Right lobe of liver (tissue), 6 donors: ENCODE measurements at regions not wholly inside any gene's neighbourhood (a gene's known extent, or its start where the extent isn't known, plus 50 kb on each side); places are given as distances from the start of the nearest gene placed in this dataset.

ENCODE experiments used
- ATAC-seq, 4 donors: fragments of 200-7000 bp; cut with Tn5 transposase; one replicate each; pipeline ENCODE4 v1.9.1; 2020; ENCODE audit warnings: mild to moderate bottlenecking in 4 of 4, moderate library complexity in 4 of 4
- DNase-seq, 3 donors: peaks; one replicate each; pipeline ENCODE4 v3.0.0-alpha.2; 2020
- H3K27ac ChIP-seq, 3 donors: fragments of 200-600 bp; one replicate each; pipeline ENCODE4 v1.8.0; 2022
- H3K27me3 ChIP-seq, 2 donors: fragments of 200-600 bp; one replicate each; pipeline ENCODE4 v1.8.0; 2022
- H3K36me3 ChIP-seq, 4 donors: fragments of 200-600 bp; sonication (generic) in 1 of 4; one replicate each; pipeline versions ENCODE4 v1.5.1 to v1.8.0; 2017 to 2022; ENCODE audit warnings: control low read depth in 1 of 4
- H3K4me1 ChIP-seq, 4 donors: fragments of 200-600 bp; sonication (generic) in 1 of 4; one replicate each; pipeline versions ENCODE4 v1.5.1 to v1.8.0; 2017 to 2022; ENCODE audit warnings: control low read depth in 1 of 4
- H3K4me3 ChIP-seq, 3 donors: fragments of 200-600 bp; one replicate each; pipeline ENCODE4 v1.8.0; 2022
- H3K9me3 ChIP-seq, 4 donors: fragments of 200-600 bp; sonication (generic) in 1 of 4; one replicate each; pipeline versions ENCODE4 v1.5.1 to v1.8.0; 2017 to 2022; ENCODE audit warnings: control low read depth in 1 of 4
- POLR2A ChIP-seq: fragments of 450-650 bp; IDR thresholded peaks from one replicate; pipeline ENCODE4 v1.6.1; 2017; ENCODE audit warnings: antibody characterized with exemption, mild to moderate bottlenecking
- WGBS: methylation state at CpG from one replicate; pipeline ENCODE4 v1.1.6; 2018; ENCODE audit warnings: low coverage, low lambda C conversion rate; ENCODE audit not compliant: insufficient coverage; ENCODE audit errors: missing lambda C conversion rate; 5-methylcytosine and 5-hydroxymethylcytosine counted together
- intact Hi-C, 2 donors: fragments of 100-400 bp; cut with DNase I; formaldehyde crosslinking; loops; one replicate each; pipeline versions ENCODE4 v1.11.2 to v1.14.1; 2022
- TF ChIP-seq, protein P1 (sequence below), 4 donors: fragments of 200-600 bp in 3 of 4; fragments of 450-650 bp in 1 of 4; IDR thresholded peaks; one replicate each; pipeline versions ENCODE4 v1.5.1 to v1.8.0; 2016 to 2022; ENCODE audit warnings: antibody characterized with exemption in 4 of 4, mild to moderate bottlenecking in 2 of 4
- donor health status: DM: no; HTN: yes; CAD: no.
- donor health status: DM: no; HTN: no; CAD: no.
- donor health status: DM: no; HTN: no; CAD: no.
- donor health status: DM: no; HTN: yes; CAD: no.
- donor health status: DM: no; HTN: yes; CAD: no.

DNA sequence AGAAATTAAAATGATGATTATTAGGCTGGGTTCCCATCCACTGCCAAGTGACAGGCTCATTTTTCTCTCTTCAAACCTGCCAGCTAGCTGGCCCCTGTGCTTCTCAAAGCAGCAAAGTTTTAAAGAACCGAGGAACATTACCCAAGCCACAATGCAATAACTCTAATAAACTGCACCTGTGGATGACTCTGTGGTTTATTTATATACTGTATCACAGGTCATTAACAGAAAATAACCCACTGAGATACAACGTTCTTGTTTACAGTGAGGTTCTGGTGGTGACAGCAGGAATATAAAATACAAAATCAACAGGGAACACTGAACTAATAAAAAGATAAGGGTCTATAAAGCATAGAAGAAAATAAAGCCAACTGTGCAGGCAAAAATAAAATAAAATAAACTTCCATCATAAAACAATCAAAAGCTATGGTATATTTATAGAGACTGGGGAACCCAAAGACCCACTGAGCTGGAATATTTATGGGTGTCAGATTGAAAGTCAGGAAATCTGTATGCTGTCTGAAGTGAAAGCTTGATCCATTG is 472.9 kb downstream of the NOVA1 start:
- no peak for TF ChIP-seq POLR2A
- TF ChIP-seq, protein P1, sequence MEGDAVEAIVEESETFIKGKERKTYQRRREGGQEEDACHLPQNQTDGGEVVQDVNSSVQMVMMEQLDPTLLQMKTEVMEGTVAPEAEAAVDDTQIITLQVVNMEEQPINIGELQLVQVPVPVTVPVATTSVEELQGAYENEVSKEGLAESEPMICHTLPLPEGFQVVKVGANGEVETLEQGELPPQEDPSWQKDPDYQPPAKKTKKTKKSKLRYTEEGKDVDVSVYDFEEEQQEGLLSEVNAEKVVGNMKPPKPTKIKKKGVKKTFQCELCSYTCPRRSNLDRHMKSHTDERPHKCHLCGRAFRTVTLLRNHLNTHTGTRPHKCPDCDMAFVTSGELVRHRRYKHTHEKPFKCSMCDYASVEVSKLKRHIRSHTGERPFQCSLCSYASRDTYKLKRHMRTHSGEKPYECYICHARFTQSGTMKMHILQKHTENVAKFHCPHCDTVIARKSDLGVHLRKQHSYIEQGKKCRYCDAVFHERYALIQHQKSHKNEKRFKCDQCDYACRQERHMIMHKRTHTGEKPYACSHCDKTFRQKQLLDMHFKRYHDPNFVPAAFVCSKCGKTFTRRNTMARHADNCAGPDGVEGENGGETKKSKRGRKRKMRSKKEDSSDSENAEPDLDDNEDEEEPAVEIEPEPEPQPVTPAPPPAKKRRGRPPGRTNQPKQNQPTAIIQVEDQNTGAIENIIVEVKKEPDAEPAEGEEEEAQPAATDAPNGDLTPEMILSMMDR (IDR thresholded peaks at IDR 0.05), result no peak
- intact Hi-C loops, result no loop called here
- WGBS, result 46% methylated on average over 2 of the region's 2 CpGs

DNA sequence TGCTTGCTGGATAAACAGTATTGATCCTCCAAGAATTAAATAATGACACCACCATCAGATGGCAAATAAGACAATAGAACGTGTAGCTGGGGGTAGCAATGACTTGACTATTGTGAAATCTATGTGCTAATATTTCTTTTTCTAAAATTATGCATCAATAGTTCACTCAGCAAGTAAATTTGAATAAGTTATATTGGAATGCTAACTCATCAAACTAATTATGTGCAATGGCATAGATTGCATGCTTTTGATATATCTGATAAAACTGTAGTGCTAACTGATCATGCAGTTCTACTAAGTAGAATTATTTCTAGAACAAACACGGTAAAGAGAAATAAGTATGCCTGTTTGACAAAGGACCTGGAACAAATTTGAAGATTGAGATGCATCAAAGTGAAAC is 474.4 kb downstream of the NOVA1 start:
- Histone ChIP-seq H3K36me3 (no peaks in the 10 kb centered on the region), H3K4me3 (no peak overlapping the region), H3K9me3 (no peaks in the 10 kb centered on the region), H3K27ac (no peak overlapping the region), H3K27me3 (no peaks in the 10 kb centered on the region), H3K4me1 (no peaks in the 10 kb centered on the region)
- intact Hi-C loops, result no loop called here
- ATAC-seq (no peak), DNase-seq (no peak)
- no peak for TF ChIP-seq POLR2A
- TF ChIP-seq, protein P1 (IDR thresholded peaks at IDR 0.05), result no peak
- WGBS, result 37% methylated on average over 2 of the region's 2 CpGs

More for the DNA sequence above, 472.9 kb downstream of the NOVA1 start:
- ATAC-seq (no peak), DNase-seq (no peak)
- Histone ChIP-seq H3K36me3 (no peaks in the 10 kb centered on the region), H3K27me3 (no peaks in the 10 kb centered on the region), H3K9me3 (no peaks in the 10 kb centered on the region), H3K4me3 (no peak overlapping the region), H3K4me1 (no peaks in the 10 kb centered on the region), H3K27ac (no peak overlapping the region)

DNA sequence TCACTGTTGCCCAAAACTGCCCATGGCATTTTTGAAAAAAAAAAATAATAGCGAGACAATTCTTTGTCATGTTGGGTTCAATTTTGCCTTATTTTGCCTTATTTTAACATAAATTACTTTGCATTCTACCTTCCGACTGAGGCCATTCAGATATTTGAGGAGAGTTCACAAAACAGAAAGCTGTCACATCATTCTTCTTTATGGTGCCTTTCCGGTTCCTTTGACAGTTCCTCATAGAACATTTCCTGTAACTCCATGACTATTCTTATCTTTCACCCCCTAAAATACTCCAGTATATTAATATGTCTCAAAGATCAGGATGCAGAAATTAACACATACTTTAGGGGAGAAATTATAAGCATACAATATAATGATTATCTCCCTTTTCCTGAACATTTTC is 476.7 kb downstream of the NOVA1 start:
- H3K27me3 ChIP-seq, result no peaks in the 10 kb centered on the region
- no peak overlapping the region for H3K27ac ChIP-seq
- H3K4me3 ChIP-seq, result no peak overlapping the region
- H3K9me3 ChIP-seq, result no peaks in the 10 kb centered on the region
- DNase-seq (no peak), ATAC-seq (no peak)
- intact Hi-C loops, result no loop called here
- no peaks in the 10 kb centered on the region for H3K4me1 ChIP-seq
- TF ChIP-seq, protein P1 (IDR thresholded peaks at IDR 0.05), result no peak
- no peak for TF ChIP-seq POLR2A
- WGBS, result 45% methylated on average over 3 of the region's 3 CpGs
- no peaks in the 10 kb centered on the region for H3K36me3 ChIP-seq

DNA sequence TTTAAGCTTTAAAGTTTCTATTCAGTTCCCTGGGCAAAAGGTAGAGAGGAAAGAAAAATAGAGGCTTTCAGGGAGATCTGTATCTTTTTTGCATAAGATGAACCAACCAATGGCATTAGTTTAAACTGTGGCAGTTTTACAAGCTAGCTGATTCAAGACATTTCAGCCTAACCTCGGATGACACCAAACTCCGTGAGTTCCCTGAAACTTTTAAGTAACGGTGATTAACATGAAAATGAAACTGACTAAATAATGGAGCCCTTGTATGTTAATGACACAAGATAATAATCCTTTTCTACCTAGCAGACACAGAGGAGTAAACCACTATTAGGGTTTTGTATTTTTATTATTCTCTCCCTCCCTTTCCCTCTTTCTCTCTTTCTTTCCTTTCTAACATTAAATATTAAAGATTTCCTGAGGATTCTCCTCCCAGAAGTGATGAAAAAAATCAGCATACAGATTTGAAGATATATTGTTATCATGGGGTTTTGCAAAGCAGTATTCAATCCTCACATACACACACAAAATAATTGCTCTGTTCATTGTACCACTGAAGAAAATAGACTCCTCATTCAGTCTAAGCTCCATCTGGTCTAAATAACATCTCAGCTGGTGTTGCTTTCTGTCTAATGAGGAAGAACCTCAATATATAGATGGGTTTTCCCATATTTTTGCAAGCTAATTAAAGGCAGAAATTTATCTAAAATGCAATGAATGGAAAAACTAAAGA is 483.8 kb downstream of the NOVA1 start:
- H3K36me3 ChIP-seq, result no peaks in the 10 kb centered on the region
- WGBS, result 45% methylated on average over 3 of the region's 3 CpGs
- no peak for ATAC-seq
- H3K4me1 ChIP-seq, result no peaks in the 10 kb centered on the region
- no peak for DNase-seq
- no peak overlapping the region for H3K27ac ChIP-seq
- H3K9me3 ChIP-seq, result no peaks in the 10 kb centered on the region
- TF ChIP-seq POLR2A, result no peak
- TF ChIP-seq, protein P1 (IDR thresholded peaks at IDR 0.05), result no peak
- intact Hi-C loops, result no loop called here
- no peaks in the 10 kb centered on the region for H3K27me3 ChIP-seq
- no peak overlapping the region for H3K4me3 ChIP-seq
